Endothelial cell of umbilical vein (primary cell): ENCODE measurements at regions not wholly inside any gene's neighbourhood (a gene's known extent, or its start where the extent isn't known, plus 50 kb on each side); places are given as distances from the start of the nearest gene placed in this dataset.

Experiments used
- BruUV-seq: library from RNA; stranded (reverse); fragments of 400-500 nt; replicated peaks from 2 replicates; lab custom pipeline; 2021; lab: Mats Ljungman, UMichigan
- CTCF ChIA-PET: fragments of 300-600, 350-600 bp; sonication (Branson Sonifier 250); formaldehyde crosslinking; loops from one replicate; lab custom pipeline; 2021; ENCODE audit warnings: antibody characterized with exemption, inconsistent platforms; lab: Charles Lee
- POLR2A ChIA-PET: fragments of 300-600, 350-600 bp; sonication (Branson Sonifier 250); formaldehyde crosslinking; loops from one replicate; lab custom pipeline; 2021; ENCODE audit warnings: antibody characterized with exemption, inconsistent platforms; lab: Charles Lee
- DNase-seq: peaks from one replicate; pipeline ENCODE4 v3.0.0-alpha.2; 2011; ENCODE audit warnings: low read depth, low spot score
- FAIRE-seq: peaks from 2 replicates; lab custom pipeline; 2011; peaks lifted over from hg19 to GRCh38; lab: Jason Lieb, UNC
- H2AFZ ChIP-seq: 2 replicates; pipeline ENCODE4 v1.6.0; 2012; ENCODE audit warnings: low read depth, low read length, control low read depth, inconsistent platforms
- H3K27ac ChIP-seq: 2 replicates; pipeline ENCODE4 v1.5.1; 2011; ENCODE audit warnings: low read depth, mild to moderate bottlenecking, control low read depth, low read length, moderate library complexity; ENCODE audit not compliant: insufficient read depth
- H3K27me3 ChIP-seq, 2 experiments: 2 replicates each; pipeline versions ENCODE4 v1.6.0 to v1.6.1; 2011; ENCODE audit warnings: low read length in 2 of 2, mixed read lengths in 1 of 2; ENCODE audit not compliant: control insufficient read depth in 2 of 2, insufficient read depth in 2 of 2
- H3K36me3 ChIP-seq, 2 experiments: 2 replicates in 1 of 2; 3 replicates in 1 of 2; pipeline ENCODE4 v1.5.1; 2011; ENCODE audit warnings: low read length in 2 of 2, mild to moderate bottlenecking in 1 of 2, moderate library complexity in 1 of 2; ENCODE audit not compliant: control insufficient read depth in 2 of 2, insufficient read depth in 2 of 2; ENCODE audit errors: extremely low read depth in 1 of 2
- H3K4me1 ChIP-seq: 3 replicates; pipeline ENCODE4 v1.5.1; 2011; ENCODE audit warnings: mild to moderate bottlenecking, low read length; ENCODE audit not compliant: control insufficient read depth, insufficient read depth; ENCODE audit errors: extremely low read depth
- H3K4me2 ChIP-seq: 2 replicates; pipeline ENCODE4 v1.6.1; 2011; ENCODE audit warnings: low read length, control low read depth, mixed read lengths; ENCODE audit not compliant: insufficient read depth
- H3K4me3 ChIP-seq, 3 experiments: fragments of 200-600 bp in 1 of 3; sonication (generic), shearing (Covaris generic) in 1 of 3; replicated peaks in 1 of 3; 2 replicates each; pipeline ENCODE4 v1.5.1; 2011 to 2016; ENCODE audit warnings: control low read depth in 3 of 3, low read length in 3 of 3, mild to moderate bottlenecking in 2 of 3, inconsistent platforms in 1 of 3, low read depth in 1 of 3, moderate library complexity in 1 of 3; ENCODE audit not compliant: insufficient read depth in 1 of 3
- H3K79me2 ChIP-seq: 2 replicates; pipeline ENCODE4 v1.6.0; 2012; ENCODE audit warnings: low read length, inconsistent platforms; ENCODE audit not compliant: control insufficient read depth, insufficient read depth
- H3K9ac ChIP-seq: replicated peaks from 2 replicates; pipeline ENCODE3; 2011; ENCODE audit warnings: low read length, control low read depth; ENCODE audit not compliant: insufficient read depth; ENCODE audit errors: extremely low read depth
- H3K9me1 ChIP-seq: replicated peaks from 3 replicates; pipeline ENCODE4 v1.6.0; 2011; ENCODE audit warnings: mild to moderate bottlenecking, low read length; ENCODE audit not compliant: control insufficient read depth, insufficient read depth; ENCODE audit errors: extremely low read depth
- H3K9me3 ChIP-seq: replicated peaks from 2 replicates; pipeline ENCODE4 v1.5.1; 2012; ENCODE audit warnings: low read length, inconsistent platforms; ENCODE audit not compliant: control insufficient read depth, insufficient read depth
- H4K20me1 ChIP-seq: replicated peaks from 2 replicates; pipeline ENCODE3; 2011; ENCODE audit warnings: mild to moderate bottlenecking, low read length; ENCODE audit not compliant: control insufficient read depth, insufficient read depth; ENCODE audit errors: extremely low read depth
- CTCF ChIP-seq, 2 donors: IDR thresholded peaks; 1 replicate in 1 of 2; 2 replicates in 1 of 2; pipeline ENCODE4 v1.5.1; 2011; ENCODE audit warnings: low read length in 2 of 2, mild to moderate bottlenecking in 2 of 2, moderate library complexity in 2 of 2, control low read depth in 1 of 2, inconsistent platforms in 1 of 2, low read depth in 1 of 2; ENCODE audit not compliant: insufficient read depth in 1 of 2; ENCODE audit errors: extremely low read depth in 1 of 2
- EZH2 ChIP-seq: IDR thresholded peaks from 2 replicates; pipeline ENCODE4 v1.6.1; 2012; ENCODE audit warnings: borderline replicate concordance, low read depth, mild to moderate bottlenecking, moderate library complexity, low read length, inconsistent platforms; ENCODE audit not compliant: severe bottlenecking
- FOS ChIP-seq: IDR thresholded peaks from 2 replicates; pipeline ENCODE4 v1.6.1; 2011; ENCODE audit warnings: mild to moderate bottlenecking, low read length, moderate library complexity, borderline replicate concordance; ENCODE audit not compliant: insufficient read depth
- GATA2 ChIP-seq: IDR thresholded peaks from 2 replicates; pipeline ENCODE4 v1.7.0; 2011; ENCODE audit warnings: low read depth, mild to moderate bottlenecking, moderate library complexity, mixed read lengths, low read length; ENCODE audit not compliant: insufficient read length, insufficient read depth
- JUN ChIP-seq: IDR thresholded peaks from 2 replicates; pipeline ENCODE4 v1.6.1; 2011; ENCODE audit warnings: borderline replicate concordance, low read depth; ENCODE audit not compliant: insufficient read length, insufficient read depth
- MAX ChIP-seq: IDR thresholded peaks from 2 replicates; pipeline ENCODE4 v1.6.1; 2011; ENCODE audit not compliant: insufficient read depth, insufficient read length
- MYC ChIP-seq: IDR thresholded peaks from one replicate; pipeline ENCODE4 v1.6.1; 2011; ENCODE audit warnings: mild to moderate bottlenecking, low read depth, low read length
- POLR2A ChIP-seq: IDR thresholded peaks from 2 replicates; pipeline ENCODE4 v1.6.1; 2012; ENCODE audit warnings: low read depth, mild to moderate bottlenecking, control low read depth, low read length
- POLR2AphosphoS5 ChIP-seq: IDR thresholded peaks from 2 replicates; pipeline ENCODE4 v1.6.1; 2012; ENCODE audit warnings: low read depth, mild to moderate bottlenecking, control low read depth, low read length, moderate library complexity; ENCODE audit not compliant: insufficient read depth
- dilution Hi-C: fragments of 300-500 bp; cut with MboI; formaldehyde crosslinking; loops from one replicate; pipeline ENCODE4 v1.15.0; 2019; ENCODE audit warnings: low sequenced_read_pairs; ENCODE audit not compliant: extremely low pct_ligation_motif_present
- intact Hi-C: fragments of 100-400 bp; cut with micrococcal nuclease; formaldehyde crosslinking; loops from one replicate; pipeline ENCODE4 v1.10.0; 2022

GRCh38 chr21:41048145-41048544 lies 119.8 kb upstream of the BACE2 start:
- dilution Hi-C loops = no loop called here
- CTCF ChIA-PET = no interaction called here

More at GRCh38 chr21:41048145-41048544, 119.8 kb upstream of the BACE2 start:
- H3K36me3 ChIP-seq = no peaks in the 10 kb centered on the region
- no peak overlapping the region for H3K4me2 ChIP-seq
- no peak for TF ChIP-seq CTCF (IDR thresholded peaks at IDR 0.05; ENCODE audit: extremely low read depth in 1 of 2, insufficient read depth in 1 of 2, low read depth in 1 of 2, low read length in 2 of 2)
- no peak for TF ChIP-seq EZH2
- no peak for TF ChIP-seq JUN
- no peak for TF ChIP-seq FOS
- TF ChIP-seq GATA2 = no peak
- TF ChIP-seq POLR2A = no peak
- no peak for TF ChIP-seq POLR2AphosphoS5
- TF ChIP-seq MYC = no peak
- no peak for TF ChIP-seq MAX
- no peak overlapping the region for H3K4me3 ChIP-seq
- H3K4me1 ChIP-seq = no peaks in the 10 kb centered on the region
- intact Hi-C loops = no loop called here
- H3K79me2 ChIP-seq = no peaks in the 10 kb centered on the region
- no peak for FAIRE-seq
- H3K27ac ChIP-seq = no peak overlapping the region
- no peak overlapping the region for H3K9ac ChIP-seq
- H2AFZ ChIP-seq = no peak overlapping the region
- H4K20me1 ChIP-seq = no peaks in the 10 kb centered on the region
- POLR2A ChIA-PET = no interaction called here
- DNase-seq = no peak
- no peaks in the 10 kb centered on the region for H3K27me3 ChIP-seq
- H3K9me1 ChIP-seq = no peaks in the 10 kb centered on the region
- peaks cover 5% of the 10 kb centered on the region for H3K9me3 ChIP-seq
- BruUV-seq = no TSS peak
